ENCODE measurements at regions not wholly inside any gene's neighbourhood (a gene's known extent, or its start where the extent isn't known, plus 50 kb on each side); places are given as distances from the start of the nearest gene placed in this dataset.

- TF ChIP-seq CTCF (conservative IDR thresholded peaks at IDR 0.05; ENCODE audit: low read length) (no peak), EZH2phosphoT487 (IDR thresholded peaks at IDR 0.05; ENCODE audit: borderline replicate concordance, low read depth, low read length) (no peak)
Measured at GRCh38 chr6:105493736-105494135, 90.9 kb upstream of the PREP start.

All from OCI-LY7 (cell line).